HEK293 (cell line): ENCODE measurements at regions not wholly inside any gene's neighbourhood (a gene's known extent, or its start where the extent isn't known, plus 50 kb on each side); places are given as distances from the start of the nearest gene placed in this dataset.
A peak's percentile ranks its signal among the peaks of the same experiment; 100 is the strongest.

Experiments used
- CTCF ChIA-PET: fragments of 350-600 bp; formaldehyde crosslinking; extraction: SDS; loops from one replicate; lab custom pipeline; 2021; ENCODE audit warnings: antibody characterized with exemption; lab: Yijun Ruan, JAX
- POLR2A ChIA-PET: fragments of 300-600 bp; formaldehyde crosslinking; extraction: SDS; loops from one replicate; lab custom pipeline; 2020; ENCODE audit warnings: antibody characterized with exemption, inconsistent platforms; lab: Yijun Ruan, JAX
- H3K27ac ChIP-seq: fragments of 200-500 bp; sonication (Bioruptor generic); 2 replicates; pipeline ENCODE4 v1.5.1; 2014; ENCODE audit warnings: low read depth, low read length, control low read depth, inconsistent platforms; ENCODE audit errors: extremely low read depth
- H3K36me3 ChIP-seq, 2 experiments: fragments of 200-500 bp in 1 of 2; sonication (Bioruptor generic) in 1 of 2; 1 replicate in 1 of 2; 2 replicates in 1 of 2; pipeline ENCODE4 v1.5.1; 2014 to 2017; ENCODE audit warnings: inconsistent platforms in 2 of 2, low read length in 2 of 2; ENCODE audit not compliant: control insufficient read depth in 2 of 2, insufficient read depth in 1 of 2
- H3K4me1 ChIP-seq: fragments of 200-500 bp; sonication (Bioruptor generic); 2 replicates; pipeline ENCODE4 v1.5.1; 2014; ENCODE audit warnings: mild to moderate bottlenecking, low read length, inconsistent platforms; ENCODE audit not compliant: control insufficient read depth, insufficient read depth
- H3K4me3 ChIP-seq: 2 replicates; pipeline ENCODE4 v1.5.1; 2011; ENCODE audit warnings: low read depth, mild to moderate bottlenecking, control low read depth, low read length, moderate library complexity
- H3K9me3 ChIP-seq: fragments of 200-500 bp; sonication (Bioruptor generic); 2 replicates; pipeline ENCODE4 v1.5.1; 2014; ENCODE audit warnings: low read depth, low read length, inconsistent platforms; ENCODE audit not compliant: control insufficient read depth, insufficient read depth
- AEBP2 ChIP-seq: fragments of 450-650 bp; formaldehyde crosslinking; IDR thresholded peaks from 2 replicates; pipeline ENCODE4 v1.5.1; 2016; ENCODE audit warnings: missing biosample characterization, missing genetic modification characterization, borderline replicate concordance
- EGR2 ChIP-seq: fragments of 450-650 bp; formaldehyde crosslinking; IDR thresholded peaks from 2 replicates; pipeline ENCODE4 v1.5.1; 2016; ENCODE audit warnings: low read depth, missing biosample characterization, missing genetic modification characterization
- KLF16 ChIP-seq: fragments of 450-650 bp; formaldehyde crosslinking; IDR thresholded peaks from 2 replicates; pipeline ENCODE4 v1.5.1; 2017; ENCODE audit warnings: missing biosample characterization, missing genetic modification characterization
- PRDM6 ChIP-seq: fragments of 450-650 bp; formaldehyde crosslinking; IDR thresholded peaks from 2 replicates; pipeline ENCODE4 v1.5.1; 2017; ENCODE audit warnings: missing biosample characterization, missing genetic modification characterization
- REST ChIP-seq: fragments of 450-650 bp; formaldehyde crosslinking; IDR thresholded peaks from 2 replicates; pipeline ENCODE4 v1.5.1; 2016; ENCODE audit warnings: missing biosample characterization, missing genetic modification characterization
- SP7 ChIP-seq: fragments of 450-650 bp; formaldehyde crosslinking; IDR thresholded peaks from 2 replicates; pipeline ENCODE4 v1.5.1; 2016; ENCODE audit warnings: missing biosample characterization, missing genetic modification characterization
- TCF7L2 ChIP-seq: IDR thresholded peaks from 2 replicates; pipeline ENCODE4 v1.6.1; 2011; ENCODE audit warnings: low read depth, mild to moderate bottlenecking, inconsistent platforms, low read length, moderate library complexity, borderline replicate concordance
- ZBTB11 ChIP-seq: fragments of 450-650 bp; formaldehyde crosslinking; conservative IDR thresholded peaks from 2 replicates; pipeline ENCODE4 v1.5.1; 2016; ENCODE audit warnings: low read depth, missing biosample characterization, missing genetic modification characterization
- ZFHX2 ChIP-seq: fragments of 450-650 bp; formaldehyde crosslinking; conservative IDR thresholded peaks from 2 replicates; pipeline ENCODE4 v1.5.1; 2016; ENCODE audit warnings: missing biosample characterization, missing genetic modification characterization
- ZNF155 ChIP-seq: fragments of 450-650 bp; formaldehyde crosslinking; IDR thresholded peaks from 2 replicates; pipeline ENCODE4 v1.5.1; 2016; ENCODE audit warnings: missing biosample characterization, missing genetic modification characterization
- ZNF354C ChIP-seq: fragments of 450-650 bp; formaldehyde crosslinking; IDR thresholded peaks from 2 replicates; pipeline ENCODE4 v1.5.1; 2016; ENCODE audit warnings: missing biosample characterization, missing genetic modification characterization, low read depth, borderline replicate concordance
- ZNF585B ChIP-seq: fragments of 450-650 bp; formaldehyde crosslinking; IDR thresholded peaks from 2 replicates; pipeline ENCODE4 v1.5.1; 2016; ENCODE audit warnings: missing biosample characterization, missing genetic modification characterization

- H3K4me3 ChIP-seq = no peak overlapping the region
- ChIA-PET POLR2A (no interaction called here), CTCF (no interaction called here)
- H3K4me1 ChIP-seq = no peaks in the 10 kb centered on the region
- TF ChIP-seq EGR2 (peak; percentile 89), ZFHX2 (tag by site-specific recombination) (peak; percentile 93), ZBTB11 (tag by site-specific recombination) (no peak)
- no peaks in the 10 kb centered on the region for H3K9me3 ChIP-seq
- no peak overlapping the region for H3K27ac ChIP-seq
- no peaks in the 10 kb centered on the region for H3K36me3 ChIP-seq
These were observed 401.2 kb upstream of the SULF2 start for GRCh38 chr20:48186447-48186846.

- Histone ChIP-seq H3K36me3 (no peaks in the 10 kb centered on the region), H3K4me1 (peaks cover 5% of the 10 kb centered on the region; the same call in 1 of the 2 replicates), H3K27ac (no peak overlapping the region), H3K9me3 (no peaks in the 10 kb centered on the region), H3K4me3 (no peak overlapping the region)
- CTCF ChIA-PET = interaction anchor here (0.7 kb wide), 1 partner anchor 514 kb away, joined by 3 read pairs; no protein-coding TSS in a partner anchor
- POLR2A ChIA-PET = no interaction called here
- TF ChIP-seq ZNF585B (tag by site-specific recombination) = no peak
- TF ChIP-seq AEBP2 (tag by site-specific recombination) = no peak
- no peak for TF ChIP-seq REST (tag by site-specific recombination)
- TF ChIP-seq PRDM6 (tag by site-specific recombination) = no peak
- no peak for TF ChIP-seq ZNF354C (tag by site-specific recombination)
- TF ChIP-seq KLF16 (tag by site-specific recombination) = no peak
- no peak for TF ChIP-seq TCF7L2
- no peak for TF ChIP-seq ZNF155
- peak; percentile 99 for TF ChIP-seq SP7 (tag by site-specific recombination)
These were observed 398.9 kb upstream of the SULF2 start for GRCh38 chr20:48184229-48184628.
